OCI-LY3 (cell line): ENCODE measurements at regions not wholly inside any gene's neighbourhood (a gene's known extent, or its start where the extent isn't known, plus 50 kb on each side); places are given as distances from the start of the nearest gene placed in this dataset.

Experiments
- CTCF ChIP-seq: fragments of 200-600, 300-600 bp; sonication (generic); IDR thresholded peaks from 2 replicates; pipeline ENCODE4 v1.5.1; 2014; ENCODE audit warnings: antibody characterized with exemption, low read length, low read depth
- EZH2phosphoT487 ChIP-seq: fragments of 200-600 bp; shearing (Covaris generic); IDR thresholded peaks from 2 replicates; pipeline ENCODE4 v1.6.1; 2018; ENCODE audit warnings: antibody characterized with exemption, mixed run types, low read depth

- TF ChIP-seq CTCF (no peak), EZH2phosphoT487 (no peak)
Observed at GRCh38 chr6:138690975-138691594, 82.5 kb upstream of the CCDC28A start.
